ENCODE measurements at regions not wholly inside any gene's neighbourhood (a gene's known extent, or its start where the extent isn't known, plus 50 kb on each side); places are given as distances from the start of the nearest gene placed in this dataset.
A peak's percentile ranks its signal among the peaks of the same experiment; 100 is the strongest.

- no peak overlapping the region for H3K27ac ChIP-seq
- 7 to 12% (median 8%) methylated on average over 6 of the region's 6 CpGs for WGBS, 3 donors
- H3K9me3 ChIP-seq: no peaks in the 10 kb centered on the region
- DNase-seq: peak in 3 of 5 donors; percentile 50 to 76 (median 52)
- no peak for TF ChIP-seq POLR2A (IDR thresholded peaks at IDR 0.05)
- TF ChIP-seq EP300 (IDR thresholded peaks at IDR 0.05): no peak
- TF ChIP-seq, protein P1, sequence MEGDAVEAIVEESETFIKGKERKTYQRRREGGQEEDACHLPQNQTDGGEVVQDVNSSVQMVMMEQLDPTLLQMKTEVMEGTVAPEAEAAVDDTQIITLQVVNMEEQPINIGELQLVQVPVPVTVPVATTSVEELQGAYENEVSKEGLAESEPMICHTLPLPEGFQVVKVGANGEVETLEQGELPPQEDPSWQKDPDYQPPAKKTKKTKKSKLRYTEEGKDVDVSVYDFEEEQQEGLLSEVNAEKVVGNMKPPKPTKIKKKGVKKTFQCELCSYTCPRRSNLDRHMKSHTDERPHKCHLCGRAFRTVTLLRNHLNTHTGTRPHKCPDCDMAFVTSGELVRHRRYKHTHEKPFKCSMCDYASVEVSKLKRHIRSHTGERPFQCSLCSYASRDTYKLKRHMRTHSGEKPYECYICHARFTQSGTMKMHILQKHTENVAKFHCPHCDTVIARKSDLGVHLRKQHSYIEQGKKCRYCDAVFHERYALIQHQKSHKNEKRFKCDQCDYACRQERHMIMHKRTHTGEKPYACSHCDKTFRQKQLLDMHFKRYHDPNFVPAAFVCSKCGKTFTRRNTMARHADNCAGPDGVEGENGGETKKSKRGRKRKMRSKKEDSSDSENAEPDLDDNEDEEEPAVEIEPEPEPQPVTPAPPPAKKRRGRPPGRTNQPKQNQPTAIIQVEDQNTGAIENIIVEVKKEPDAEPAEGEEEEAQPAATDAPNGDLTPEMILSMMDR (IDR thresholded peaks at IDR 0.05): no peak
- H3K4me1 ChIP-seq (ENCODE audit: insufficient read depth): peaks cover 2% of the 10 kb centered on the region
- H3K27me3 ChIP-seq: no peaks in the 10 kb centered on the region
- H3K36me3 ChIP-seq: no peaks in the 10 kb centered on the region
- intact Hi-C loops (cut with DNase I): no loop called here
- H3K4me3 ChIP-seq: no peak overlapping the region
Observed at GRCh38 chr7:67470256-67470751, 473.7 kb downstream of the TYW1 start.

DNA sequence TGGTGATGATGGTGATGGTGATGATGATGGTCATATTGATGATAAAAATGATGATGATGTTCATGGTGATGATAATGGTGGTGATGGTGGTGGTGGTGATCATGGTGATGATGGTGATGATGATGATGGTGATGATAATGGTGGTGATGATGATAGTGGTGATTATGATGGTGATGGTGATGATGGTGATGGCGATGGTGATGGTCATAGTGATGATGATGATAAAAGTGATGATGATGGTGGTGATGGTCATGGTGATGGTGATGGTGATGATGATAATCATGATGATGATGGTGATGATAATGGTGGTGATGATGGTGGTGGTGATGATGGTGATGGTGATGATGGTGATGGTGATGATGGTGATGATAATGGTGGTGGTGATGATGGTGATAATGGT lies 478.7 kb downstream of the TYW1 start:
- DNase-seq: no peak
- Histone ChIP-seq H3K4me1 (ENCODE audit: insufficient read depth) (no peaks in the 10 kb centered on the region), H3K4me3 (no peak overlapping the region), H3K9me3 (no peaks in the 10 kb centered on the region), H3K27me3 (no peaks in the 10 kb centered on the region), H3K27ac (no peak overlapping the region), H3K36me3 (no peaks in the 10 kb centered on the region)
- 91 to 98% (median 95%) methylated on average over 1 of the region's 1 CpG for WGBS, 3 donors
- TF ChIP-seq, protein P1 (IDR thresholded peaks at IDR 0.05): no peak
- no peak for TF ChIP-seq EP300 (IDR thresholded peaks at IDR 0.05)
- no peak for TF ChIP-seq POLR2A (IDR thresholded peaks at IDR 0.05)
- intact Hi-C loops (cut with DNase I): no loop called here

GRCh38 chr7:67478066-67478465 lies 481.4 kb downstream of the TYW1 start:
- 72 to 81% (median 77%) methylated on average over 6 of the region's 6 CpGs for WGBS, 3 donors

GRCh38 chr7:67484244-67484751 lies 487.7 kb downstream of the TYW1 start:
- TF ChIP-seq POLR2A (IDR thresholded peaks at IDR 0.05): no peak
- TF ChIP-seq, protein P1 (IDR thresholded peaks at IDR 0.05): peak in 1 of 3 donors; percentile 10
- Histone ChIP-seq H3K4me3 (no peak overlapping the region), H3K27me3 (no peaks in the 10 kb centered on the region), H3K36me3 (no peaks in the 10 kb centered on the region), H3K4me1 (ENCODE audit: insufficient read depth) (no peaks in the 10 kb centered on the region), H3K9me3 (no peaks in the 10 kb centered on the region), H3K27ac (no peak overlapping the region)
- 2 to 5% (median 3%) methylated on average over 13 of the region's 13 CpGs for WGBS, 3 donors
- intact Hi-C loops (cut with DNase I): no loop called here
- DNase-seq: peak; percentile 39 to 69 (median 53)

More at GRCh38 chr7:67478066-67478465, 481.4 kb downstream of the TYW1 start:
- no peak overlapping the region for H3K27ac ChIP-seq
- H3K27me3 ChIP-seq: no peaks in the 10 kb centered on the region
- no peaks in the 10 kb centered on the region for H3K4me1 ChIP-seq (ENCODE audit: insufficient read depth)
- TF ChIP-seq POLR2A (IDR thresholded peaks at IDR 0.05) (no peak), EP300 (IDR thresholded peaks at IDR 0.05) (no peak)
- TF ChIP-seq, protein P1 (IDR thresholded peaks at IDR 0.05): no peak
- no peaks in the 10 kb centered on the region for H3K9me3 ChIP-seq
- no peak for DNase-seq
- H3K36me3 ChIP-seq: no peaks in the 10 kb centered on the region
- H3K4me3 ChIP-seq: no peak overlapping the region
- intact Hi-C loops (cut with DNase I): no loop called here

All from ovary (tissue), 7 donors.